ENCODE measurements at regions not wholly inside any gene's neighbourhood (a gene's known extent, or its start where the extent isn't known, plus 50 kb on each side); places are given as distances from the start of the nearest gene placed in this dataset.

- ChIA-PET POLR2A (no interaction called here), CTCF (interaction anchor here (1.2 to 1.6 kb wide), 4 partner anchors 9 to 103 kb away, joined by 3 to 6 read pairs (median 4); partner anchors contain the start of gene RUNX3)
- no peaks in the 10 kb centered on the region for H3K9me3 Mint-ChIP-seq
- H3K4me1 Mint-ChIP-seq: peaks cover 82% of the 10 kb centered on the region
- peak overlapping the region; percentile 8 for H3K4me3 Mint-ChIP-seq
- H3K27ac Mint-ChIP-seq: peak overlapping the region; percentile 86
- H3K36me3 Mint-ChIP-seq (ENCODE audit: low read depth): peaks cover 1% of the 10 kb centered on the region
- no peak for DNase-seq
- no peaks in the 10 kb centered on the region for H3K27me3 Mint-ChIP-seq
Observed at GRCh38 chr1:25033030-25033827, 103.2 kb upstream of the RUNX3 start.

GRCh38 chr1:25031966-25032667 lies 102.0 kb upstream of the RUNX3 start:
- Mint-ChIP-seq H3K9me3 (no peaks in the 10 kb centered on the region), H3K4me3 (peak overlapping the region; percentile 30), H3K27me3 (no peaks in the 10 kb centered on the region), H3K27ac (peak overlapping the region; percentile 86), H3K4me1 (peaks cover 87% of the 10 kb centered on the region), H3K36me3 (ENCODE audit: low read depth) (peaks cover 1% of the 10 kb centered on the region)
- peak; percentile 70 for DNase-seq
- CTCF ChIA-PET: interaction anchor here (1.0 to 2.0 kb wide), 4 partner anchors 10 to 99 kb away, joined by 3 to 7 read pairs (median 4); no protein-coding TSS in a partner anchor
- POLR2A ChIA-PET: no interaction called here

GRCh38 chr1:25031601-25031965 lies 101.5 kb upstream of the RUNX3 start:
- Mint-ChIP-seq H3K27ac (peak overlapping the region; percentile 86), H3K4me3 (peak overlapping the region; percentile 30), H3K36me3 (ENCODE audit: low read depth) (peaks cover 1% of the 10 kb centered on the region), H3K27me3 (no peaks in the 10 kb centered on the region), H3K9me3 (no peaks in the 10 kb centered on the region), H3K4me1 (peaks cover 88% of the 10 kb centered on the region)
- POLR2A ChIA-PET: no interaction called here
- CTCF ChIA-PET: interaction anchor here (1.0 to 2.0 kb wide), 4 partner anchors 11 to 99 kb away, joined by 3 to 7 read pairs (median 4); no protein-coding TSS in a partner anchor
- DNase-seq: no peak

- peak overlapping the region; percentile 64 for H3K4me3 Mint-ChIP-seq
- POLR2A ChIA-PET: no interaction called here
- CTCF ChIA-PET: interaction anchor here (0.8 to 2.5 kb wide), 5 partner anchors 22 to 98 kb away, joined by 3 to 7 read pairs (median 4); no protein-coding TSS in a partner anchor
- peaks cover 93% of the 10 kb centered on the region for H3K4me1 Mint-ChIP-seq
- H3K27me3 Mint-ChIP-seq: no peaks in the 10 kb centered on the region
- peak; percentile 83 for DNase-seq
- H3K9me3 Mint-ChIP-seq: no peaks in the 10 kb centered on the region
- peak overlapping the region; percentile 86 for H3K27ac Mint-ChIP-seq
- H3K36me3 Mint-ChIP-seq (ENCODE audit: low read depth): peaks cover 1% of the 10 kb centered on the region
Observed at GRCh38 chr1:25030674-25031589, 100.9 kb upstream of the RUNX3 start.

- peaks cover 98% of the 10 kb centered on the region for H3K4me1 Mint-ChIP-seq
- POLR2A ChIA-PET: interaction anchor here (1.0 kb wide), 1 partner anchor 67 kb away, joined by 3 read pairs; no protein-coding TSS in a partner anchor
Observed at GRCh38 chr1:25030012-25030411, 99.9 kb upstream of the RUNX3 start.

GRCh38 chr1:25028907-25029599 lies 99.0 kb upstream of the RUNX3 start:
- H3K9me3 Mint-ChIP-seq: no peaks in the 10 kb centered on the region
- peak overlapping the region; percentile 36 for H3K4me3 Mint-ChIP-seq
- ChIA-PET CTCF (interaction anchor here (0.6 to 2.5 kb wide), 7 partner anchors 8 to 593 kb away, joined by 3 to 7 read pairs (median 3); no protein-coding TSS in a partner anchor), POLR2A (interaction anchor here (0.7 to 1.0 kb wide), 2 partner anchors 66 to 203 kb away, joined by 3 read pairs; partner anchors contain the start of gene SYF2)
- peaks cover 1% of the 10 kb centered on the region for H3K36me3 Mint-ChIP-seq (ENCODE audit: low read depth)
- H3K27ac Mint-ChIP-seq: peak overlapping the region; percentile 86
- H3K27me3 Mint-ChIP-seq: no peaks in the 10 kb centered on the region
- DNase-seq: peak; percentile 53
- peaks cover 98% of the 10 kb centered on the region for H3K4me1 Mint-ChIP-seq

More at GRCh38 chr1:25030012-25030411, 99.9 kb upstream of the RUNX3 start:
- Mint-ChIP-seq H3K27me3 (no peaks in the 10 kb centered on the region), H3K27ac (peak overlapping the region; percentile 86), H3K9me3 (no peaks in the 10 kb centered on the region), H3K4me3 (peak overlapping the region; percentile 36), H3K36me3 (ENCODE audit: low read depth) (peaks cover 1% of the 10 kb centered on the region)
- CTCF ChIA-PET: interaction anchor here (0.8 to 2.5 kb wide), 2 partner anchors 34 to 61 kb away, joined by 3 to 7 read pairs; no protein-coding TSS in a partner anchor
- no peak for DNase-seq

- CTCF ChIA-PET: interaction anchor here (1.0 to 2.5 kb wide), 5 partner anchors 9 to 118 kb away, joined by 3 to 7 read pairs (median 6); no protein-coding TSS in a partner anchor
- Mint-ChIP-seq H3K4me1 (peaks cover 98% of the 10 kb centered on the region), H3K27ac (peak overlapping the region; percentile 86)
Observed at GRCh38 chr1:25028587-25028906, 98.5 kb upstream of the RUNX3 start.

GRCh38 chr1:25027822-25028586 lies 97.9 kb upstream of the RUNX3 start:
- DNase-seq: no peak
- ChIA-PET CTCF (interaction anchor here (1.0 to 2.5 kb wide), 5 partner anchors 9 to 117 kb away, joined by 3 to 7 read pairs (median 6); no protein-coding TSS in a partner anchor), POLR2A (interaction anchor here (0.7 kb wide), 1 partner anchor 204 kb away, joined by 3 read pairs; the partner anchor contains the start of gene SYF2)
- peak overlapping the region; percentile 86 for H3K27ac Mint-ChIP-seq
- no peaks in the 10 kb centered on the region for H3K27me3 Mint-ChIP-seq
- H3K36me3 Mint-ChIP-seq (ENCODE audit: low read depth): peaks cover 1% of the 10 kb centered on the region
- H3K4me1 Mint-ChIP-seq: peaks cover 98% of the 10 kb centered on the region
- no peak overlapping the region for H3K4me3 Mint-ChIP-seq
- no peaks in the 10 kb centered on the region for H3K9me3 Mint-ChIP-seq

More at GRCh38 chr1:25028587-25028906, 98.5 kb upstream of the RUNX3 start:
- POLR2A ChIA-PET: interaction anchor here (0.7 kb wide), 1 partner anchor 203 kb away, joined by 3 read pairs; the partner anchor contains the start of gene SYF2
- H3K9me3 Mint-ChIP-seq: no peaks in the 10 kb centered on the region
- no peak for DNase-seq
- peaks cover 1% of the 10 kb centered on the region for H3K36me3 Mint-ChIP-seq (ENCODE audit: low read depth)
- H3K4me3 Mint-ChIP-seq: peak overlapping the region; percentile 36
- no peaks in the 10 kb centered on the region for H3K27me3 Mint-ChIP-seq

- Mint-ChIP-seq H3K9me3 (no peaks in the 10 kb centered on the region), H3K27ac (peak overlapping the region; percentile 50), H3K4me1 (peaks cover 96% of the 10 kb centered on the region), H3K36me3 (ENCODE audit: low read depth) (peaks cover 1% of the 10 kb centered on the region), H3K27me3 (no peaks in the 10 kb centered on the region), H3K4me3 (no peak overlapping the region)
- no peak for DNase-seq
- CTCF ChIA-PET: interaction anchor here (0.5 to 5.6 kb wide), 8 partner anchors 9 to 1019 kb away, joined by 3 to 42 read pairs (median 3); no protein-coding TSS in a partner anchor
- POLR2A ChIA-PET: no interaction called here
Observed at GRCh38 chr1:25026730-25027450, 96.8 kb upstream of the RUNX3 start.

GRCh38 chr1:25026304-25026703 lies 96.2 kb upstream of the RUNX3 start:
- Mint-ChIP-seq H3K27me3 (no peaks in the 10 kb centered on the region), H3K27ac (no peak overlapping the region), H3K4me1 (peaks cover 96% of the 10 kb centered on the region), H3K9me3 (no peaks in the 10 kb centered on the region), H3K4me3 (no peak overlapping the region), H3K36me3 (ENCODE audit: low read depth) (peaks cover 1% of the 10 kb centered on the region)
- ChIA-PET CTCF (interaction anchor here (0.5 to 5.6 kb wide), 10 partner anchors 10 to 1018 kb away, joined by 3 to 42 read pairs (median 3); no protein-coding TSS in a partner anchor), POLR2A (no interaction called here)
- no peak for DNase-seq
